ENCODE measurements at regions not wholly inside any gene's neighbourhood (a gene's known extent, or its start where the extent isn't known, plus 50 kb on each side); places are given as distances from the start of the nearest gene placed in this dataset.
"Not testable (repeated sequence)": the region's sequence is repeated elsewhere in the genome, so short reads cannot be mapped to it uniquely, and the experiment has no call there.

DNA sequence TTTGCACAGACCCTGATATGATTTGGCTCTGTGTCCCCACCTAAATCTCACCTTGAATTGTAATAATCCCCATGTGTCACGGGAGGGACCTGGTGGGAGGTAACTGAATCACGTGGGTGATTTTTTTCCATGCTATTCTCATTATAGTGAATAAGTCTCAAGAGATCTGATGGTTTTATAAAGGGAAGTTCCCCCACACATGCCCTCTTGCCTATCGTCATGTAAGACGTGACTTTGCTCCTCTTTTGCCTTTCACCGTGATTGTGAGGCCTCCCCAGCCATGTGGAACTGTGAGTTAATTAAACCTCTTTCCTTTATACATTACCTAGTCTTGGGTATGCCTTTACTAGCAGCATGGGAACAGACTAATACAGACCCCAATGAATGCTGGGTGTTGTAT is 347.4 kb downstream of the TUSC7 start:
- H3K79me1 ChIP-seq (ENCODE audit: low read depth, low read length); H3K23me2 ChIP-seq (ENCODE audit: low read depth, low read length); H3K4ac ChIP-seq (replicated peaks; ENCODE audit: insufficient read length, low read depth, low read length); H3K18ac ChIP-seq (ENCODE audit: extremely low read depth, low read length); H3K9me3 ChIP-seq (ENCODE audit: insufficient read depth in 2 of 2, low read depth in 1 of 2, low read length in 1 of 2); H3K79me2 ChIP-seq (ENCODE audit: control insufficient read depth in 1 of 2, insufficient read depth in 2 of 2, low read length in 2 of 2); H3K4me3 ChIP-seq (ENCODE audit: extremely low read depth in 1 of 4, insufficient read depth in 2 of 4, low read depth in 3 of 4, low read length in 4 of 4); H3K4me2 ChIP-seq (ENCODE audit: insufficient read depth in 1 of 2, low read depth in 2 of 2, low read length in 2 of 2); H3K23ac ChIP-seq (ENCODE audit: insufficient read length); H2BK15ac ChIP-seq (ENCODE audit: low read length); POLR2A ChIA-PET (ENCODE audit: partially characterized antibody); H3K36me3 ChIP-seq (ENCODE audit: control insufficient read depth in 2 of 4, insufficient read depth in 4 of 4, low read length in 3 of 4); FAIRE-seq; H3K9ac ChIP-seq (replicated peaks in 1 of 4; ENCODE audit: extremely low read depth in 1 of 4, low read depth in 3 of 4, low read length in 3 of 4); H2AK5ac ChIP-seq (ENCODE audit: low read depth, low read length); H4K91ac ChIP-seq (replicated peaks; ENCODE audit: insufficient read length, low read length); H3K27me3 ChIP-seq (replicated peaks in 1 of 4; ENCODE audit: control insufficient read depth in 3 of 4, extremely low read depth in 1 of 4, insufficient read depth in 3 of 4, low read length in 3 of 4); H3K14ac ChIP-seq (ENCODE audit: insufficient read length); H3K27ac ChIP-seq (ENCODE audit: low read depth, low read length); H2BK12ac ChIP-seq (ENCODE audit: low read depth, low read length); H4K8ac ChIP-seq (ENCODE audit: extremely low read depth, insufficient read depth, low read length); H2BK5ac ChIP-seq (ENCODE audit: low read depth, low read length); H4K5ac ChIP-seq (ENCODE audit: insufficient read length, low read depth, low read length); H2BK20ac ChIP-seq (ENCODE audit: low read length); H2BK120ac ChIP-seq (replicated peaks; ENCODE audit: low read depth, low read length); DNase-seq (ENCODE audit: low read depth in 1 of 2, low spot score in 2 of 2); H3K56ac ChIP-seq (replicated peaks; ENCODE audit: insufficient read length, low read depth, low read length); H2AFZ ChIP-seq (ENCODE audit: low read length); H4K20me1 ChIP-seq (replicated peaks in 1 of 2; ENCODE audit: control insufficient read depth in 1 of 2, insufficient read depth in 2 of 2, low read length in 2 of 2): not testable (repeated sequence)
- peaks cover 0 to 14% (median 2%) of the 10 kb centered on the region in 4 experiments; a peak in 4 of 7 replicates for H3K4me1 ChIP-seq (replicated peaks in 1 of 4; ENCODE audit: control insufficient read depth in 3 of 4, insufficient read depth in 4 of 4, low read length in 3 of 4)
- CTCF ChIA-PET (ENCODE audit: partially characterized antibody) = interaction anchor here (0.7 to 1.3 kb wide), 2 partner anchors 9 to 78 kb away, joined by 3 to 4 read pairs; no protein-coding TSS in a partner anchor
- 85% methylated on average over 5 of the region's 5 CpGs; no CpG with 5 or more reads in 1 of the 2 experiments for WGBS, 2 experiments (ENCODE audit: extremely low coverage in 1 of 2, insufficient coverage in 1 of 2, insufficient read length in 1 of 2, insufficient replicate concordance in 2 of 2, low coverage in 1 of 2, low lambda C conversion rate in 2 of 2, missing lambda C conversion rate in 1 of 2)
